EL (cell line): ENCODE measurements at regions not wholly inside any gene's neighbourhood (a gene's known extent, or its start where the extent isn't known, plus 50 kb on each side); places are given as distances from the start of the nearest gene placed in this dataset.
"Not testable (repeated sequence)": the region's sequence is repeated elsewhere in the genome, so short reads cannot be mapped to it uniquely, and the experiment has no call there.

ENCODE experiments used
- DNase-seq: peaks from one replicate; pipeline ENCODE4 v3.0.0-alpha.2; 2016

DNA sequence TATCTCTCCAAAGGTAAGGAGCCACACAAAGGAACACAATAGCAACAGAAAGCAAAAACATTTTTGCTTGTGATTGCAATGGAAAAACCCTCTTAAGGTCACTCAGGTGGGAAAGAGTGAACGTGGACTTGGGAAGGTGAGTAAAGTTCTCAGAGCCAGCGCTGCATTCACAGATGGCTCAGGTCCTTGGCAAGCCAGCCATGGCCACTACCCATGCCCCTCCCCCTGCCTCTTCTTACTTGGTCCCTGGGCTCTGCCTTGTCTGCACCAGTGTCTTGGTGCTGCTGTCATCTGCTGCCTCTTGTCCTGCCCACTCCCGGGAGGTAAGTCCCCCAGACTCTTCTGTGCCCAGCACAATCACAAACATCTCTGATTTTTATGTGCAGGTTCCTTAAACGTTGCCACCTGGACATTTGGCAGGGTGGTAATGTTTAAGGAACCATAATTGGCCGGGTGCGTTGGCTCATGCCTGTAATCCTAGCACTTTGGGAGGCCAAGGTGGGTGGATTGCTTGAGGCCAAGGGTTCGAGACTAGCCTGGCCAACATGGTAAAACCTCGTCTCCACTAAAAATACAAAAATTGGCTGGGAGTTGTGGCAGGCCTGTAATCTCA lies 74.6 kb downstream of the FEM1C start:
- DNase-seq, result no peak

GRCh38 chr5:115467628-115468027 lies 76.9 kb downstream of the FEM1C start:
- no peak for DNase-seq

- DNase-seq, result peak; percentile 42
Measured at GRCh38 chr5:115465431-115465830, 79.1 kb downstream of the FEM1C start.

GRCh38 chr5:115463983-115464382 lies 80.6 kb downstream of the FEM1C start:
- DNase-seq, result no peak

DNA sequence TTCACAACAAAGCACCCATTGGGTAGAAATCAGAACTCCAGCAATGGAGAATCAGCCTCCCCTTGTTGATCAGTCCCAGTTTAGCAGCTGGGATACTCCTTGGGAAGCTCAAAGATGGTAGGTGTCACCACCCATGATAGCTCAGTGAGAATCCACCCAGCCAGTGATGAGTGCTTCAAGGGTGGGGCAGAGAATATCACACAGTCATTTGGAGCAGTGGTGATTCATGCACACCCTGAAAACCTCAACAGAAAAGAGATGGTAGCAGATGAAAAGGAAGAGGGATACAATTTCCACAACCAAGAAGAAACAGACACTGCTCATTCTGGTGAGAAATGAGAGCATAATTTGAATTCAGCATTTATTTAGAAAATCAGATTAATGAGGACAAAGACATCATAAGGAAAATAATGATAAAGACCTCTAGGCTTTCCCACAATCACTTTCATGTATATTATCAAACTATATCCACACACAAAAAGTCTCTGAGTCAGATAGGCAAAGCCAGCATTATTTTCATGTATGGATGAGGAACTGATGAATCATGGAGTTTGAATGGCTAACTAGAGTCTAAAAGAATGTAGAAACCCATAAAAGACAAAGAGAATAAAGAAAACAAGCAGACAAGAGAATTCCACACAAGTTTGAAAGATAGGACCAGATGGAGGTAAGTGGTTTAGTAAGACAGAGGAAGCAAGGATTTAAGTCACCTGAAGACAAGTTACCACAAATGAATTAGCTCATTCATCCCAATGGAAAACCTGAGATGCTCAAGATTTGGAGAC lies 82.9 kb downstream of the FEM1C start:
- DNase-seq, result peak; percentile 89

- DNase-seq, result peak; percentile 29
Measured at GRCh38 chr5:115461093-115461492, 83.5 kb downstream of the FEM1C start.

- peak; percentile 90 for DNase-seq
Measured at GRCh38 chr5:115460472-115460871, 84.1 kb downstream of the FEM1C start.

DNA sequence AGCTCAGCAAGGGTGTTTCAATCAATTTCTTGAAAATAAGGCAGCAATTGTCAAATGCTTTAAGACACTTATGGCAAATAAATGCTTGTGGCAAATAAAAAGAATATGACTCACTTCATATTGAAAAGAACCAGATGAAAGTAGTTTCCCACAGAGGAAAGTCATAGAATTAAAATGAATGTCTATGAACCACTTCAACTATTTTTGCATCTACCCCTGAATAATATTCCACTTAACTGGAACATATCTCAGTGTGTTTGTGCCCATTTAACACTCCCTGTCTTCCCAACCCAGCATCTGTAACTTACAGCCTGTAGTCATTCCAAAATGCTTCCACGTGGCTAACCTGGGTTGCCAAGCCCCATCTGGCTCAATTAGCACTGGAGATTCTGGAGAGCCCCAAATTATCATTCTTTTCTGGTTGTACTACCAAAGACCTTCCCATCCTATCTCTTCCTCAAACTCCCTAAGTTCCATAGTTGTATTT lies 84.7 kb downstream of the FEM1C start:
- peak; percentile 57 for DNase-seq

GRCh38 chr5:115458416-115458815 lies 86.2 kb downstream of the FEM1C start:
- no peak for DNase-seq

GRCh38 chr5:115458003-115458409 lies 86.6 kb downstream of the FEM1C start:
- DNase-seq, result no peak

GRCh38 chr5:115457571-115457970 lies 87.0 kb downstream of the FEM1C start:
- no peak for DNase-seq

- no peak for DNase-seq
Measured at GRCh38 chr5:115456539-115457040, 88.0 kb downstream of the FEM1C start.

GRCh38 chr5:115456056-115456455 lies 88.5 kb downstream of the FEM1C start:
- DNase-seq, result no peak

- peak; percentile 71 for DNase-seq
Measured at GRCh38 chr5:115455301-115455707, 89.3 kb downstream of the FEM1C start.

DNA sequence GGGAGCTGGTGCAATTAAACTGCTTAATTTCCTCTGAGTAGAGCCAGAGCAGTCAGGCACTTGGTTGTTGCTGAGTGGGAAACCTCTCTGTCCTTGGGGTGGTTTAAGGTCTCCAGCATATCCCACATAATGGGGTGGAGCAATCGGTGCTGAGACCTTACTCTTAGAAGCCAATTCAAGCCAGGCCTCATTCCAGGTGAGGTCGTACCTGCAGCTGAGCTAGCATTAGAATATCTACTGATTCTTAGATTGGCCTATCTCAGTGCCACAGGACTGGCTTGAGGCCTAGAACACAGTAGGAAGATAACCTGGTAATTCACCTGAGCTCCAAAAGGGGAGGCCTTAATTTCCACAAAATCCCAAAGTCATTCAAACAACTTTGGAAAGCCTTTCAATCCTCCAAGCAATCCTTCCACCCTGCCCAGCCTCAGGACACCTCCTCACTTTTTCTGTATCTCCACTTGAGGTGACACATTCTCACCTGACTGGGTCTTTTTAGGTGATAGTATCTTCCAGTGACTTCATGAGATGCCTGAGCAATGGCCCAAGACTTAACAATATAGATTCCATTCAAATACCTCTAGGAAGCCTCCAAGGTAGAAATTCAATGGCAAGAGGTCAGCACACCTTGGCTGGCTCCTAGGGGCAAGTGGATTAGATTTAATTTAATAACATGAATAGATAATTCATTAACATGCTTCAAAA lies 91.0 kb downstream of the FEM1C start:
- no peak for DNase-seq

- no peak for DNase-seq
Measured at GRCh38 chr5:115452536-115453235, 91.9 kb downstream of the FEM1C start.

DNA sequence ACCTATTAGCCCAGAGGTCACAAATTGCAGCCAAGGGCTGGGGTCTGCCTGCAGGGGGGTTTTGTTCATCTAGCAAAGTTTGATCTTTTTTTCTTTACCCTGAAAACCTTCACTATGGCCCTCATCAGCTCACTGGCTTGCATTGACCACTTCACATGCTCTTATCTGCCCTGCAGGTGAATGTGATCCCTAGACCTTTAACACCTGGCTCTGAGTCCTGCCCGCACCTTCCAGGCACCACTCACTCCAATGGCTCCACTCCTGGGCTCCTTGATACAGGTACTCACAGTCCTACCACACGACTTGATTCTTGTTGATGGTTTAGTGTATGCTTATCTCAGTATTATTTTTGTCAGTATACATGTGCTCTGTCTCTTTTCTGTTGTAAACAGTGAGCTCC lies 92.5 kb downstream of the FEM1C start:
- no peak for DNase-seq

DNA sequence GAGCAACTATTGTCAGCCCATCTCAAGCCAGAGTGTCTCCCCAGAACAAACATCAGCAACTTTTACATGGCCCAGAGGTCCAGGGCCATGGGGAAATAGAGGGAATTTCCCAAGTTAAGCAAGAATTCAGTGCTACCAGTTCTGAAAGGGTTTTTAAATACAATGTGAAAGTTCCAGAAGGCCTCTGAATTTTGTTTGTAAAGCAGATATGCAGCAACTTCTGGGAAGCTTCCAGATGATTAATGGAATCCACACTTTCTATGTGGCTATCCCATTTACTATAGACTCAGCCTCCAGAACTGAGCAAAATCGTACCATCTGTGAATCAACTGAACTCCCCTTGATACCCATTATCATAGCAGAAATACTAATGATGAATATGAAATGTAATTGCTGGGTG lies 93.8 kb downstream of the FEM1C start:
- peak; percentile 81 for DNase-seq

GRCh38 chr5:115448630-115449029 lies 95.9 kb downstream of the FEM1C start:
- DNase-seq, result not testable (repeated sequence)

DNA sequence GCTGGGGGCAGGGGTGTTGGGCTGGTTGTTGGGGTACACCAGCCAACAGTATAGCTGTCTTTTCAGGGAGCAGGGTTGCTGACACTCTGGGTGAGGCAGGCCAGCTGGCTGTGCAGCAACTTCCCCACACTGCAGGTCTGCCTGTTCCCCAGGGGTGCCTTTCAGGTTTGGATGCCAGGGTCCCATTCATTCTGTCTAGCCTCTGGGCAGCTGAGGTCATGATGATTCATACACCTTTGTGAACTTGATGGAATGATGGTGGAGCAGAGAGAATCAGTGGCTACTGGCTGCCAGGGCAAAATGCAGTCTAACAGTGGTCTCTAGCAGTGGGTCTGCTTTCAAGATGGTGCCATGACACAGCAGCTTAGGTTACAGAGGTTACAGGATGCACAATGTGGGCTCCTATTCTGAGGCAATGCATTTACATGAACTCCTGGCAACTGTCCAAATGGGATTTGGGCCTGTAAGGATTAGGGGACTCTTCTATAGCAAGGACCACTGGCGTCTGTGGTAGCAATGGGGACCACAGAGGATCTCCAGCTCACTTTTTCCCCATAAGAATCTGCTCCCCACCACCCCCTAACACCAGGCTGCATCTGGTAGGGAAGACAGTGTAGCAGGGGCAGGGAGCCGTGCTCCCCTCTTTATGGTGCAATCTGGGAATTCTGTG lies 103.7 kb downstream of the FEM1C start:
- DNase-seq, result no peak

DNA sequence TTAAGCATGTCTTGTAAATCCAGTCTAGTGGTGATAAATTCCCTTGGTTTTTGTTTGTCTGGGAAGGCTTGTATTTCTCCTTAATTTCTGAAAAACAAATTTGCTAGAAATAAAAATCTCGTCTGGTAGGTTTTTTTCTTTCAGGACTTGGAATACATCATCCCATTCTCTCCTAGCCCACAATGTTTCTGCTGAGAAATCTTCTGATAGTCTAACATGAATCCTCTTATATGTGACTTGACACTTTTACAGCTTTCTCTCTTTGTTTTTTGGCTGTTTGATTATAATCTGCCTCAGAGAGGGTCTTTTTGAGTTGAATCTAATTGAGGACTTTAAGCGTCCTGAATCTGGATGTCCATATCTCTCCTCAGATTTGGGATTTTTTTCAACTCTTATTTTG lies 104.9 kb downstream of the FEM1C start:
- no peak for DNase-seq

DNA sequence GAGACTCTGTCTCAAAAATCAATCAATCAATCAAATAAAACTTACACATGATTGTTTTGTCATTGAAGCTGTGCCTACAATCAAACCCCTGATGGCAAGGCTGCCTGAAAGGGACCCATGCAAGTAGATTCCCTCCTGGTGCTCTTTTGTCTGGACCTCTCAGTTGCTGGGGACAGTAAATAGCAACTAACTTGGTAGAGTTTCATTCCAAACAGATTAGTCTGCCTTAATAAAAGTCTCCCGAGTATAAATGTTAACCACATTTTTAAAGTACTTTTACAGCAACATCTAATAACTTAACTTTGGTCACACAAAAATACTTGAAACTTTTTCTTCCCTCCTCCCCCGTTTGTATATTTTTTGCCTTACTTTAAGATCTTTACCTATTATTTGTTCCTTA lies 105.5 kb downstream of the FEM1C start:
- DNase-seq, result peak; percentile 58
